CD4-positive, alpha-beta T cell (primary cell): ENCODE measurements at regions not wholly inside any gene's neighbourhood (a gene's known extent, or its start where the extent isn't known, plus 50 kb on each side); places are given as distances from the start of the nearest gene placed in this dataset.

ENCODE experiments used
- ATAC-seq: fragments of 200-7000 bp; cut with Tn5 transposase; one replicate; pipeline ENCODE4 v1.10.0; 2022; ENCODE audit warnings: mild to moderate bottlenecking; ENCODE audit not compliant: poor library complexity
- CTCF ChIA-PET: fragments of 350-600 bp; sonication (Branson Sonifier 250); formaldehyde crosslinking; loops from one replicate; lab custom pipeline; 2021; ENCODE audit warnings: antibody characterized with exemption, inconsistent platforms; lab: Charles Lee
- POLR2A ChIA-PET: fragments of 350-600 bp; sonication (Branson Sonifier 250); formaldehyde crosslinking; loops from one replicate; lab custom pipeline; 2021; ENCODE audit warnings: antibody characterized with exemption, inconsistent platforms; lab: Charles Lee
- DNase-seq, 14 experiments: peaks; one replicate each; pipeline ENCODE4 v3.0.0-alpha.2; 2013 to 2020; ENCODE audit warnings: mixed read lengths in 2 of 14
- H3K27ac ChIP-seq, 2 donors: one replicate each; pipeline versions ENCODE4 v1.5.1 to v1.7.0; 2013; ENCODE audit warnings: low read length in 2 of 2, low read depth in 1 of 2, mild to moderate bottlenecking in 1 of 2
- H3K27me3 ChIP-seq, 2 experiments: 1 replicate in 1 of 2; 2 replicates in 1 of 2; pipeline versions ENCODE4 v1.6.1 to v1.7.0; 2013; ENCODE audit warnings: low read length in 2 of 2, control low read depth in 1 of 2, mild to moderate bottlenecking in 1 of 2, moderate library complexity in 1 of 2; ENCODE audit not compliant: insufficient read depth in 2 of 2, control insufficient read depth in 1 of 2
- H3K36me3 ChIP-seq: one replicate; pipeline ENCODE4 v1.6.1; 2013; ENCODE audit warnings: low read length, control low read depth; ENCODE audit not compliant: insufficient read depth
- H3K4me1 ChIP-seq: one replicate; pipeline ENCODE4 v1.6.1; 2013; ENCODE audit warnings: low read length, control low read depth; ENCODE audit not compliant: insufficient read depth
- H3K4me3 ChIP-seq: one replicate; pipeline ENCODE4 v1.5.1; 2013; ENCODE audit warnings: mild to moderate bottlenecking, low read length, moderate library complexity
- H3K9me3 ChIP-seq, 2 experiments: 1 replicate in 1 of 2; 2 replicates in 1 of 2; pipeline versions ENCODE4 v1.6.1 to v1.7.0; 2013; ENCODE audit warnings: low read length in 2 of 2, mild to moderate bottlenecking in 2 of 2, control low read depth in 1 of 2, moderate library complexity in 1 of 2; ENCODE audit not compliant: control insufficient read depth in 1 of 2, insufficient read depth in 1 of 2
- H3K27ac Mint-ChIP-seq: one replicate; pipeline ENCODE4 v1.8.0; 2020; ENCODE audit warnings: mixed read lengths
- H3K27me3 Mint-ChIP-seq: one replicate; pipeline ENCODE4 v1.8.0; 2021; ENCODE audit warnings: mixed read lengths
- H3K36me3 Mint-ChIP-seq: one replicate; pipeline ENCODE4 v1.8.0; 2021; ENCODE audit warnings: low read depth, mixed read lengths
- H3K4me1 Mint-ChIP-seq: one replicate; pipeline ENCODE4 v1.8.0; 2021; ENCODE audit warnings: low read depth, mixed read lengths
- H3K4me3 Mint-ChIP-seq: one replicate; pipeline ENCODE4 v1.8.0; 2020; ENCODE audit warnings: mild to moderate bottlenecking, mixed read lengths
- H3K9me3 Mint-ChIP-seq: one replicate; pipeline ENCODE4 v1.8.0; 2020; ENCODE audit warnings: mixed read lengths
- CTCF ChIP-seq: fragments of 200-600 bp; IDR thresholded peaks from one replicate; pipeline ENCODE4 v1.8.0; 2022; ENCODE audit warnings: antibody characterized with exemption, mild to moderate bottlenecking
- intact Hi-C, 2 experiments: fragments of 100-400 bp; cut with DNase I in 1 of 2; cut with micrococcal nuclease in 1 of 2; formaldehyde crosslinking; loops; one replicate each; pipeline versions ENCODE4 v1.15.1 to v1.9.0; 2023 to 2025; cut with DNase I, micrococcal nuclease

- H3K27me3 Mint-ChIP-seq, result no peaks in the 10 kb centered on the region
- intact Hi-C loops, result no loop called here
- ATAC-seq (no peak), DNase-seq (no peak)
- ChIA-PET CTCF (no interaction called here), POLR2A (no interaction called here)
- Histone ChIP-seq H3K4me1 (no peaks in the 10 kb centered on the region), H3K27ac (no peak overlapping the region), H3K36me3 (no peaks in the 10 kb centered on the region), H3K9me3 (no peaks in the 10 kb centered on the region), H3K27me3 (no peaks in the 10 kb centered on the region), H3K4me3 (no peak overlapping the region)
- TF ChIP-seq CTCF, result no peak
- no peaks in the 10 kb centered on the region for H3K36me3 Mint-ChIP-seq
- no peak overlapping the region for H3K27ac Mint-ChIP-seq
- H3K4me1 Mint-ChIP-seq, result no peaks in the 10 kb centered on the region
- H3K9me3 Mint-ChIP-seq, result no peaks in the 10 kb centered on the region
- no peak overlapping the region for H3K4me3 Mint-ChIP-seq
Observed at GRCh38 chr3:176714034-176714433, 483.2 kb downstream of the TBL1XR1 start.

GRCh38 chr3:176712191-176712590, 485.1 kb downstream of the TBL1XR1 start:
- Histone ChIP-seq H3K4me3 (no peak overlapping the region), H3K4me1 (no peaks in the 10 kb centered on the region), H3K9me3 (no peaks in the 10 kb centered on the region), H3K36me3 (no peaks in the 10 kb centered on the region), H3K27ac (no peak overlapping the region), H3K27me3 (no peaks in the 10 kb centered on the region)
- no peak for ATAC-seq
- no peaks in the 10 kb centered on the region for H3K9me3 Mint-ChIP-seq
- TF ChIP-seq CTCF, result no peak
- H3K4me1 Mint-ChIP-seq, result no peaks in the 10 kb centered on the region
- DNase-seq, result no peak
- H3K27me3 Mint-ChIP-seq, result no peaks in the 10 kb centered on the region
- CTCF ChIA-PET, result no interaction called here
- no peak overlapping the region for H3K27ac Mint-ChIP-seq
- POLR2A ChIA-PET, result no interaction called here
- H3K36me3 Mint-ChIP-seq, result no peaks in the 10 kb centered on the region
- intact Hi-C loops, result no loop called here
- no peak overlapping the region for H3K4me3 Mint-ChIP-seq

GRCh38 chr3:176699288-176699687, 498.0 kb downstream of the TBL1XR1 start:
- H3K4me3 ChIP-seq, result no peak overlapping the region
- H3K27me3 Mint-ChIP-seq, result peaks cover 4% of the 10 kb centered on the region
- no peak overlapping the region for H3K4me3 Mint-ChIP-seq
- ChIA-PET POLR2A (no interaction called here), CTCF (no interaction called here)
- DNase-seq (no peak), ATAC-seq (no peak)
- H3K36me3 Mint-ChIP-seq, result no peaks in the 10 kb centered on the region
- peaks cover 0 to 3% of the 10 kb centered on the region in 2 experiments for H3K9me3 ChIP-seq
- no peaks in the 10 kb centered on the region for H3K27me3 ChIP-seq
- no peaks in the 10 kb centered on the region for H3K36me3 ChIP-seq
- no peaks in the 10 kb centered on the region for H3K9me3 Mint-ChIP-seq
- H3K4me1 Mint-ChIP-seq, result no peaks in the 10 kb centered on the region
- no peak overlapping the region for H3K27ac ChIP-seq
- intact Hi-C loops, result no loop called here
- no peak for TF ChIP-seq CTCF
- no peaks in the 10 kb centered on the region for H3K4me1 ChIP-seq
- H3K27ac Mint-ChIP-seq, result no peak overlapping the region
